Mesenchymal stem cell (in vitro differentiated cells and primary cell): ENCODE measurements at regions not wholly inside any gene's neighbourhood (a gene's known extent, or its start where the extent isn't known, plus 50 kb on each side); places are given as distances from the start of the nearest gene placed in this dataset.

Experiments
- DNase-seq: peaks from one replicate; pipeline ENCODE4 v3.0.0-alpha.2; 2013
- H2AFZ ChIP-seq: one replicate; pipeline ENCODE4 v1.6.1; 2013; ENCODE audit warnings: low read depth, mild to moderate bottlenecking, control low read depth, inconsistent platforms, low read length, moderate library complexity
- H2AK5ac ChIP-seq: 2 replicates; pipeline ENCODE4 v1.6.1; 2013; ENCODE audit warnings: low read length, moderate library complexity, mild to moderate bottlenecking, inconsistent platforms; ENCODE audit not compliant: severe bottlenecking
- H2BK120ac ChIP-seq: one replicate; pipeline ENCODE4 v1.6.1; 2013; ENCODE audit warnings: low read depth, mild to moderate bottlenecking, inconsistent platforms, low read length, moderate library complexity
- H2BK12ac ChIP-seq, 2 experiments: one replicate each; pipeline ENCODE4 v1.6.1; 2013; ENCODE audit warnings: inconsistent platforms in 2 of 2, low read length in 2 of 2, mild to moderate bottlenecking in 2 of 2, moderate library complexity in 2 of 2, control low read depth in 1 of 2
- H2BK15ac ChIP-seq: one replicate; pipeline ENCODE4 v1.6.1; 2013; ENCODE audit warnings: mild to moderate bottlenecking, low read depth, inconsistent platforms; ENCODE audit not compliant: poor library complexity, severe bottlenecking
- H2BK5ac ChIP-seq: 2 replicates; pipeline ENCODE4 v1.6.1; 2013; ENCODE audit warnings: low read depth, mild to moderate bottlenecking, low read length, control low read depth, inconsistent platforms; ENCODE audit not compliant: poor library complexity, severe bottlenecking
- H3K14ac ChIP-seq, 2 experiments: one replicate each; pipeline ENCODE4 v1.6.1; 2013; ENCODE audit warnings: inconsistent platforms in 2 of 2, low read length in 2 of 2, control low read depth in 1 of 2, mild to moderate bottlenecking in 1 of 2, moderate library complexity in 1 of 2
- H3K18ac ChIP-seq, 2 experiments: one replicate each; pipeline ENCODE4 v1.6.1; 2013; ENCODE audit warnings: inconsistent platforms in 2 of 2, low read length in 2 of 2, control low read depth in 1 of 2, low read depth in 1 of 2, mild to moderate bottlenecking in 1 of 2
- H3K23ac ChIP-seq, 2 experiments: one replicate each; pipeline ENCODE4 v1.6.1; 2013; ENCODE audit warnings: inconsistent platforms in 2 of 2, low read length in 2 of 2, mild to moderate bottlenecking in 2 of 2, moderate library complexity in 2 of 2, control low read depth in 1 of 2
- H3K27ac ChIP-seq: 2 replicates; pipeline ENCODE4 v1.5.1; 2013; ENCODE audit warnings: mild to moderate bottlenecking, moderate library complexity, low read length, control low read depth, inconsistent platforms; ENCODE audit not compliant: poor library complexity, severe bottlenecking
- H3K27me3 ChIP-seq, 2 experiments: 2 replicates each; pipeline versions ENCODE4 v1.6.1 to v1.7.0; 2013; ENCODE audit warnings: low read length in 2 of 2, mild to moderate bottlenecking in 2 of 2, moderate library complexity in 2 of 2, control low read depth in 1 of 2, inconsistent platforms in 1 of 2; ENCODE audit not compliant: control insufficient read depth in 1 of 2, insufficient read depth in 1 of 2
- H3K36me3 ChIP-seq, 2 experiments: 2 replicates each; pipeline versions ENCODE4 v1.6.1 to v1.7.0; 2013; ENCODE audit warnings: low read length in 2 of 2, control low read depth in 1 of 2, inconsistent platforms in 1 of 2, low read depth in 1 of 2, mild to moderate bottlenecking in 1 of 2; ENCODE audit not compliant: insufficient read depth in 2 of 2, control insufficient read depth in 1 of 2
- H3K4ac ChIP-seq, 2 experiments: one replicate each; pipeline ENCODE4 v1.6.1; 2013; ENCODE audit warnings: inconsistent platforms in 2 of 2, low read length in 2 of 2, mild to moderate bottlenecking in 2 of 2, moderate library complexity in 2 of 2, control low read depth in 1 of 2, low read depth in 1 of 2
- H3K4me1 ChIP-seq: 2 replicates; pipeline ENCODE4 v1.6.1; 2013; ENCODE audit warnings: low read depth, low read length, control low read depth; ENCODE audit not compliant: control insufficient read depth, insufficient read depth
- H3K4me2 ChIP-seq: 2 replicates; pipeline ENCODE4 v1.6.1; 2013; ENCODE audit warnings: low read length, mild to moderate bottlenecking, inconsistent platforms; ENCODE audit not compliant: poor library complexity, severe bottlenecking
- H3K4me3 ChIP-seq, 2 experiments: 2 replicates each; pipeline versions ENCODE4 v1.5.1 to v1.7.0; 2013; ENCODE audit warnings: low read length in 2 of 2, mild to moderate bottlenecking in 2 of 2, control low read depth in 1 of 2, low read depth in 1 of 2; ENCODE audit not compliant: insufficient read depth in 1 of 2
- H3K79me1 ChIP-seq: replicated peaks from 2 replicates; pipeline ENCODE4 v1.6.1; 2013; ENCODE audit warnings: mild to moderate bottlenecking, control low read depth, low read length, inconsistent platforms; ENCODE audit not compliant: poor library complexity, severe bottlenecking
- H3K9ac ChIP-seq: 2 replicates; pipeline ENCODE4 v1.7.0; 2013; ENCODE audit warnings: mild to moderate bottlenecking, low read length, moderate library complexity
- H3K9me3 ChIP-seq: 2 replicates; pipeline ENCODE4 v1.7.0; 2013; ENCODE audit warnings: mild to moderate bottlenecking, low read length; ENCODE audit not compliant: control insufficient read depth
- H4K8ac ChIP-seq: one replicate; pipeline ENCODE4 v1.6.1; 2013; ENCODE audit warnings: inconsistent platforms, mild to moderate bottlenecking, low read length, moderate library complexity
- H4K91ac ChIP-seq: one replicate; pipeline ENCODE4 v1.6.1; 2013; ENCODE audit warnings: mild to moderate bottlenecking, low read length, inconsistent platforms
- WGBS: methylation state at CpG from one replicate; pipeline ENCODE4 v1.1.7; 2013; ENCODE audit warnings: mixed read lengths; 5-methylcytosine and 5-hydroxymethylcytosine counted together

GRCh38 chr2:100683231-100683630, 120.4 kb downstream of the PDCL3 start:
- DNase-seq: no peak
- no peak overlapping the region for H3K9ac ChIP-seq
- H2BK12ac ChIP-seq: no peak overlapping the region
- H2BK120ac ChIP-seq: no peak overlapping the region
- no peaks in the 10 kb centered on the region for H3K36me3 ChIP-seq
- H2BK5ac ChIP-seq: no peak overlapping the region
- H4K91ac ChIP-seq: no peak overlapping the region
- no peak overlapping the region for H2BK15ac ChIP-seq
- H2AK5ac ChIP-seq: no peak overlapping the region
- peaks cover 0 to 15% of the 10 kb centered on the region in 2 experiments for H3K27me3 ChIP-seq
- H3K18ac ChIP-seq: no peak overlapping the region
- H3K14ac ChIP-seq: no peak overlapping the region
- no peak overlapping the region for H2AFZ ChIP-seq
- H3K79me1 ChIP-seq: no peaks in the 10 kb centered on the region
- no peak overlapping the region for H3K4me2 ChIP-seq
- H3K4ac ChIP-seq: no peak overlapping the region
- no peak overlapping the region for H3K23ac ChIP-seq
- no peak overlapping the region for H3K4me3 ChIP-seq
- H3K27ac ChIP-seq: no peak overlapping the region
- H4K8ac ChIP-seq: no peak overlapping the region
- peaks cover 6% of the 10 kb centered on the region for H3K9me3 ChIP-seq
- no peaks in the 10 kb centered on the region for H3K4me1 ChIP-seq
- WGBS: 100% methylated on average over 3 of the region's 4 CpGs

DNA sequence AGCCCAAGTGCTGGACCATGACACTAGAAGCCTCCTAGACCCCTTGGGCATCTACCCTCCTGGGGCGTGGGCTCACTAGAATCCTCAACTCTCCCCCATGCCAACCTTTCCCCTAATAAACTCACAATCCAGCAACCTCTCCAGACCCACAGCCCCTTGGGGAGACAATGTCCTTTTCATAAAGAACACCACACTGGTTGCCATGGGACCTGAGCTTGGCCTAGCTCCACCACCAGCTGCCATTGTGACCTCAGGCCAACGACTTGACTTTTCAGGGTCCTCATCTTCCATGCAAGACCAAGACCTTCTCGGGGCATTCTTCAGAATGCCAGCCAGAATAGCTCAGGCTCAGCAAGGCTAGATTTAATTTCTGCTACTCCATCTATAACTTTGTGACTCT, 128.1 kb upstream of the NPAS2 start:
- Histone ChIP-seq H3K9ac (no peak overlapping the region), H2BK15ac (no peak overlapping the region), H3K27ac (no peak overlapping the region), H3K4me1 (no peaks in the 10 kb centered on the region), H3K18ac (no peak overlapping the region), H3K4me2 (no peak overlapping the region), H3K14ac (no peak overlapping the region), H3K23ac (no peak overlapping the region), H2BK120ac (no peak overlapping the region), H2AK5ac (no peak overlapping the region), H3K4me3 (no peak overlapping the region), H3K27me3 (peaks cover 4 to 40% of the 10 kb centered on the region in 2 experiments), H3K79me1 (no peaks in the 10 kb centered on the region), H2BK12ac (no peak overlapping the region), H2AFZ (no peak overlapping the region), H3K36me3 (no peaks in the 10 kb centered on the region), H3K9me3 (peaks cover 20% of the 10 kb centered on the region), H2BK5ac (no peak overlapping the region), H4K91ac (no peak overlapping the region), H3K4ac (no peak overlapping the region), H4K8ac (no peak overlapping the region)
- no peak for DNase-seq
- 54% methylated on average over 3 of the region's 3 CpGs for WGBS

- Histone ChIP-seq H2BK120ac (no peak overlapping the region), H3K18ac (no peak overlapping the region), H4K91ac (no peak overlapping the region), H3K4ac (no peak overlapping the region), H3K9me3 (peaks cover 20% of the 10 kb centered on the region), H3K9ac (no peak overlapping the region), H3K4me3 (no peak overlapping the region), H4K8ac (no peak overlapping the region), H3K27me3 (peaks cover 4 to 40% of the 10 kb centered on the region in 2 experiments), H3K27ac (no peak overlapping the region), H3K36me3 (no peaks in the 10 kb centered on the region), H3K14ac (no peak overlapping the region), H2AK5ac (no peak overlapping the region), H2AFZ (no peak overlapping the region), H2BK15ac (no peak overlapping the region), H3K23ac (no peak overlapping the region), H2BK5ac (no peak overlapping the region), H3K4me1 (no peaks in the 10 kb centered on the region), H3K79me1 (no peaks in the 10 kb centered on the region), H3K4me2 (no peak overlapping the region), H2BK12ac (no peak overlapping the region)
- DNase-seq: no peak
- 91% methylated on average over 4 of the region's 5 CpGs for WGBS
Observed at GRCh38 chr2:100692381-100692780, 127.6 kb upstream of the NPAS2 start.

DNA sequence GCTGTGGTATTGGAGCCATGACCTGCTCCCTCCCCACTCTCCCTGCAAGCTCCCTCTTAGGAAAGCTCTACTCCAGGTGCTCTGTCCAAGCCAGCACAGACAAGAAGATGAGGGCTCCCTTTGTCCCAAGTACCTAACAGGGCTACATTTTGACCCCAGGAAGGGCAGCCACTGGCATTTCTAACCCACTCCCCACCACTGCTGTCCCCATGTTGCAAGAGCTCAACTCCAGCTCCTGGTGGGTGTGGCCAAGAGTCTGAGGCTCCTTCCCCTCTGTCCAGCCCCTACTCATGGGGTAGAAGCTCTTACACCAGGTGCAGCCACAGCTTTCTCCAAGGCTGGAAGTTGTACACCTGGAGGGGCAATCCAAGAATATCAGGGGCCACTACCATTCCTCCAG, 127.0 kb upstream of the NPAS2 start:
- H2BK15ac ChIP-seq: no peak overlapping the region
- no peaks in the 10 kb centered on the region for H3K36me3 ChIP-seq
- H3K23ac ChIP-seq: no peak overlapping the region
- no peak overlapping the region for H3K4ac ChIP-seq
- H4K91ac ChIP-seq: no peak overlapping the region
- no peak overlapping the region for H2BK5ac ChIP-seq
- no peak overlapping the region for H3K9ac ChIP-seq
- no peak overlapping the region for H2BK12ac ChIP-seq
- no peak for DNase-seq
- H3K27ac ChIP-seq: no peak overlapping the region
- H4K8ac ChIP-seq: no peak overlapping the region
- H2AFZ ChIP-seq: no peak overlapping the region
- no peaks in the 10 kb centered on the region for H3K79me1 ChIP-seq
- H3K9me3 ChIP-seq: peaks cover 25% of the 10 kb centered on the region
- H3K4me1 ChIP-seq: no peaks in the 10 kb centered on the region
- H3K4me2 ChIP-seq: no peak overlapping the region
- H2AK5ac ChIP-seq: no peak overlapping the region
- peaks cover 4 to 40% of the 10 kb centered on the region in 2 experiments for H3K27me3 ChIP-seq
- no peak overlapping the region for H3K4me3 ChIP-seq
- no peak overlapping the region for H3K14ac ChIP-seq
- H2BK120ac ChIP-seq: no peak overlapping the region
- H3K18ac ChIP-seq: peak overlapping the region in 1 of 2 experiments; percentile 21
